CD4-positive, alpha-beta T cell (primary cell): ENCODE measurements at regions not wholly inside any gene's neighbourhood (a gene's known extent, or its start where the extent isn't known, plus 50 kb on each side); places are given as distances from the start of the nearest gene placed in this dataset.

Experiments
- ATAC-seq: fragments of 200-7000 bp; cut with Tn5 transposase; one replicate; pipeline ENCODE4 v1.10.0; 2022; ENCODE audit warnings: mild to moderate bottlenecking; ENCODE audit not compliant: poor library complexity
- CTCF ChIA-PET: fragments of 350-600 bp; sonication (Branson Sonifier 250); formaldehyde crosslinking; loops from one replicate; lab custom pipeline; 2021; ENCODE audit warnings: antibody characterized with exemption, inconsistent platforms; lab: Charles Lee
- POLR2A ChIA-PET: fragments of 350-600 bp; sonication (Branson Sonifier 250); formaldehyde crosslinking; loops from one replicate; lab custom pipeline; 2021; ENCODE audit warnings: antibody characterized with exemption, inconsistent platforms; lab: Charles Lee
- DNase-seq, 14 experiments: peaks; one replicate each; pipeline ENCODE4 v3.0.0-alpha.2; 2013 to 2020; ENCODE audit warnings: mixed read lengths in 2 of 14
- H3K27ac ChIP-seq, 2 donors: one replicate each; pipeline versions ENCODE4 v1.5.1 to v1.7.0; 2013; ENCODE audit warnings: low read length in 2 of 2, low read depth in 1 of 2, mild to moderate bottlenecking in 1 of 2
- H3K27me3 ChIP-seq, 2 experiments: 1 replicate in 1 of 2; 2 replicates in 1 of 2; pipeline versions ENCODE4 v1.6.1 to v1.7.0; 2013; ENCODE audit warnings: low read length in 2 of 2, control low read depth in 1 of 2, mild to moderate bottlenecking in 1 of 2, moderate library complexity in 1 of 2; ENCODE audit not compliant: insufficient read depth in 2 of 2, control insufficient read depth in 1 of 2
- H3K36me3 ChIP-seq: one replicate; pipeline ENCODE4 v1.6.1; 2013; ENCODE audit warnings: low read length, control low read depth; ENCODE audit not compliant: insufficient read depth
- H3K4me1 ChIP-seq: one replicate; pipeline ENCODE4 v1.6.1; 2013; ENCODE audit warnings: low read length, control low read depth; ENCODE audit not compliant: insufficient read depth
- H3K4me3 ChIP-seq: one replicate; pipeline ENCODE4 v1.5.1; 2013; ENCODE audit warnings: mild to moderate bottlenecking, low read length, moderate library complexity
- H3K9me3 ChIP-seq, 2 experiments: 1 replicate in 1 of 2; 2 replicates in 1 of 2; pipeline versions ENCODE4 v1.6.1 to v1.7.0; 2013; ENCODE audit warnings: low read length in 2 of 2, mild to moderate bottlenecking in 2 of 2, control low read depth in 1 of 2, moderate library complexity in 1 of 2; ENCODE audit not compliant: control insufficient read depth in 1 of 2, insufficient read depth in 1 of 2
- H3K27ac Mint-ChIP-seq: one replicate; pipeline ENCODE4 v1.8.0; 2020; ENCODE audit warnings: mixed read lengths
- H3K27me3 Mint-ChIP-seq: one replicate; pipeline ENCODE4 v1.8.0; 2021; ENCODE audit warnings: mixed read lengths
- H3K36me3 Mint-ChIP-seq: one replicate; pipeline ENCODE4 v1.8.0; 2021; ENCODE audit warnings: low read depth, mixed read lengths
- H3K4me1 Mint-ChIP-seq: one replicate; pipeline ENCODE4 v1.8.0; 2021; ENCODE audit warnings: low read depth, mixed read lengths
- H3K4me3 Mint-ChIP-seq: one replicate; pipeline ENCODE4 v1.8.0; 2020; ENCODE audit warnings: mild to moderate bottlenecking, mixed read lengths
- H3K9me3 Mint-ChIP-seq: one replicate; pipeline ENCODE4 v1.8.0; 2020; ENCODE audit warnings: mixed read lengths
- CTCF ChIP-seq: fragments of 200-600 bp; IDR thresholded peaks from one replicate; pipeline ENCODE4 v1.8.0; 2022; ENCODE audit warnings: antibody characterized with exemption, mild to moderate bottlenecking
- intact Hi-C, 2 experiments: fragments of 100-400 bp; cut with DNase I in 1 of 2; cut with micrococcal nuclease in 1 of 2; formaldehyde crosslinking; loops; one replicate each; pipeline versions ENCODE4 v1.15.1 to v1.9.0; 2023 to 2025; cut with DNase I, micrococcal nuclease

- ATAC-seq: no peak
- Histone ChIP-seq H3K27me3 (peaks cover 0 to 3% of the 10 kb centered on the region in 2 experiments), H3K27ac (no peak overlapping the region), H3K4me1 (no peaks in the 10 kb centered on the region), H3K9me3 (peaks cover 0 to 9% of the 10 kb centered on the region in 2 experiments), H3K4me3 (no peak overlapping the region), H3K36me3 (no peaks in the 10 kb centered on the region)
- CTCF ChIA-PET: no interaction called here
- no peak for TF ChIP-seq CTCF
- Mint-ChIP-seq H3K27me3 (no peaks in the 10 kb centered on the region), H3K4me1 (no peaks in the 10 kb centered on the region), H3K27ac (no peak overlapping the region), H3K4me3 (no peak overlapping the region), H3K36me3 (no peaks in the 10 kb centered on the region), H3K9me3 (peaks cover 2% of the 10 kb centered on the region)
- no peak for DNase-seq
- intact Hi-C loops: no loop called here
- POLR2A ChIA-PET: no interaction called here
Observed at GRCh38 chr18:22091341-22091740, 78.0 kb upstream of the GATA6 start.

GRCh38 chr18:22093731-22094357, 75.5 kb upstream of the GATA6 start:
- POLR2A ChIA-PET: no interaction called here
- TF ChIP-seq CTCF: no peak
- CTCF ChIA-PET: no interaction called here
- no peaks in the 10 kb centered on the region for H3K4me1 ChIP-seq
- no peak overlapping the region for H3K4me3 ChIP-seq
- Mint-ChIP-seq H3K36me3 (no peaks in the 10 kb centered on the region), H3K4me1 (no peaks in the 10 kb centered on the region), H3K9me3 (peaks cover 2% of the 10 kb centered on the region), H3K27ac (no peak overlapping the region), H3K4me3 (no peak overlapping the region), H3K27me3 (no peaks in the 10 kb centered on the region)
- no peak for ATAC-seq
- peaks cover 0 to 9% of the 10 kb centered on the region in 2 experiments for H3K9me3 ChIP-seq
- H3K27me3 ChIP-seq: no peaks in the 10 kb centered on the region
- no peak overlapping the region for H3K27ac ChIP-seq
- H3K36me3 ChIP-seq: no peaks in the 10 kb centered on the region
- intact Hi-C loops: no loop called here
- DNase-seq: no peak

GRCh38 chr18:22094358-22094734, 75.0 kb upstream of the GATA6 start:
- Histone ChIP-seq H3K27ac (no peak overlapping the region), H3K4me1 (no peaks in the 10 kb centered on the region), H3K27me3 (no peaks in the 10 kb centered on the region), H3K9me3 (peaks cover 0 to 9% of the 10 kb centered on the region in 2 experiments), H3K36me3 (no peaks in the 10 kb centered on the region), H3K4me3 (no peak overlapping the region)
- intact Hi-C loops: no loop called here
- ATAC-seq (no peak), DNase-seq (no peak)
- ChIA-PET CTCF (no interaction called here), POLR2A (no interaction called here)
- Mint-ChIP-seq H3K9me3 (peaks cover 2% of the 10 kb centered on the region), H3K27me3 (no peaks in the 10 kb centered on the region), H3K4me3 (no peak overlapping the region), H3K27ac (no peak overlapping the region), H3K36me3 (no peaks in the 10 kb centered on the region), H3K4me1 (no peaks in the 10 kb centered on the region)
- no peak for TF ChIP-seq CTCF
